ENCODE measurements at regions not wholly inside any gene's neighbourhood (a gene's known extent, or its start where the extent isn't known, plus 50 kb on each side); places are given as distances from the start of the nearest gene placed in this dataset.

DNA sequence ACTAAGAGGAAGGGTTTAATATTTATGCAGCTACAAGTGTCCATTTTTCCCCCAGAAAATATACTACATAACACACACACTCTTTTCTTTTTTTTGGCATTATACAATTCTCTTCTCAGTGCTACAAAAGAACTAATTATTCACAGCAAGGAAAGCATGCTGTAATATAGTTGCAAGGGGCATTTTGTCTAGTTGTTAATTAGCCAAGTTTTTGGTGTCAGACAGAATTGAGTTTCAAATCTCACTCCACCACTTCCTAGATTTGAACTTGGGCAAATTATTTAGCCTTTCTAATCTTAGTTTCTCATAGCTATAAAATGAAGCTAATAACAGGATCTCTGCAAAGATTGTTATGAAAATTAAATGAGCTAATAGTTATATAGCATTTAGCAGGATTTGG lies 60.0 kb upstream of the VTCN1 start:
- Histone ChIP-seq H3K9me3 (ENCODE audit: insufficient read depth, low read depth, low read length) (no peaks in the 10 kb centered on the region), H3K4me3 (ENCODE audit: low read length, poor library complexity, severe bottlenecking) (no peak overlapping the region), H3K36me3 (ENCODE audit: insufficient read depth, low read length) (no peaks in the 10 kb centered on the region), H3K9me2 (replicated peaks; ENCODE audit: low read depth, low read length) (no peaks in the 10 kb centered on the region), H3K9ac (ENCODE audit: low read depth, low read length, poor library complexity, severe bottlenecking) (no peak overlapping the region), H3F3A (ENCODE audit: low read depth) (no peaks in the 10 kb centered on the region), H3K27me3 (ENCODE audit: insufficient read depth, low read length, poor library complexity, severe bottlenecking) (no peaks in the 10 kb centered on the region), H3K4me1 (ENCODE audit: insufficient read depth, low read length, poor library complexity, severe bottlenecking) (no peaks in the 10 kb centered on the region), H2AFZ (ENCODE audit: low read length) (no peak overlapping the region), H3K79me2 (ENCODE audit: insufficient read depth, low read length) (no peaks in the 10 kb centered on the region), H3K4me2 (ENCODE audit: low read depth, low read length, poor library complexity, severe bottlenecking) (no peak overlapping the region), H4K20me1 (ENCODE audit: insufficient read depth, low read length, poor library complexity, severe bottlenecking) (no peaks in the 10 kb centered on the region)
- TF ChIP-seq, protein P1, sequence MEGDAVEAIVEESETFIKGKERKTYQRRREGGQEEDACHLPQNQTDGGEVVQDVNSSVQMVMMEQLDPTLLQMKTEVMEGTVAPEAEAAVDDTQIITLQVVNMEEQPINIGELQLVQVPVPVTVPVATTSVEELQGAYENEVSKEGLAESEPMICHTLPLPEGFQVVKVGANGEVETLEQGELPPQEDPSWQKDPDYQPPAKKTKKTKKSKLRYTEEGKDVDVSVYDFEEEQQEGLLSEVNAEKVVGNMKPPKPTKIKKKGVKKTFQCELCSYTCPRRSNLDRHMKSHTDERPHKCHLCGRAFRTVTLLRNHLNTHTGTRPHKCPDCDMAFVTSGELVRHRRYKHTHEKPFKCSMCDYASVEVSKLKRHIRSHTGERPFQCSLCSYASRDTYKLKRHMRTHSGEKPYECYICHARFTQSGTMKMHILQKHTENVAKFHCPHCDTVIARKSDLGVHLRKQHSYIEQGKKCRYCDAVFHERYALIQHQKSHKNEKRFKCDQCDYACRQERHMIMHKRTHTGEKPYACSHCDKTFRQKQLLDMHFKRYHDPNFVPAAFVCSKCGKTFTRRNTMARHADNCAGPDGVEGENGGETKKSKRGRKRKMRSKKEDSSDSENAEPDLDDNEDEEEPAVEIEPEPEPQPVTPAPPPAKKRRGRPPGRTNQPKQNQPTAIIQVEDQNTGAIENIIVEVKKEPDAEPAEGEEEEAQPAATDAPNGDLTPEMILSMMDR (conservative IDR thresholded peaks at IDR 0.05; ENCODE audit: low read length), result no peak
- TF ChIP-seq EZH2phosphoT487 (IDR thresholded peaks at IDR 0.05; ENCODE audit: borderline replicate concordance), result no peak

DNA sequence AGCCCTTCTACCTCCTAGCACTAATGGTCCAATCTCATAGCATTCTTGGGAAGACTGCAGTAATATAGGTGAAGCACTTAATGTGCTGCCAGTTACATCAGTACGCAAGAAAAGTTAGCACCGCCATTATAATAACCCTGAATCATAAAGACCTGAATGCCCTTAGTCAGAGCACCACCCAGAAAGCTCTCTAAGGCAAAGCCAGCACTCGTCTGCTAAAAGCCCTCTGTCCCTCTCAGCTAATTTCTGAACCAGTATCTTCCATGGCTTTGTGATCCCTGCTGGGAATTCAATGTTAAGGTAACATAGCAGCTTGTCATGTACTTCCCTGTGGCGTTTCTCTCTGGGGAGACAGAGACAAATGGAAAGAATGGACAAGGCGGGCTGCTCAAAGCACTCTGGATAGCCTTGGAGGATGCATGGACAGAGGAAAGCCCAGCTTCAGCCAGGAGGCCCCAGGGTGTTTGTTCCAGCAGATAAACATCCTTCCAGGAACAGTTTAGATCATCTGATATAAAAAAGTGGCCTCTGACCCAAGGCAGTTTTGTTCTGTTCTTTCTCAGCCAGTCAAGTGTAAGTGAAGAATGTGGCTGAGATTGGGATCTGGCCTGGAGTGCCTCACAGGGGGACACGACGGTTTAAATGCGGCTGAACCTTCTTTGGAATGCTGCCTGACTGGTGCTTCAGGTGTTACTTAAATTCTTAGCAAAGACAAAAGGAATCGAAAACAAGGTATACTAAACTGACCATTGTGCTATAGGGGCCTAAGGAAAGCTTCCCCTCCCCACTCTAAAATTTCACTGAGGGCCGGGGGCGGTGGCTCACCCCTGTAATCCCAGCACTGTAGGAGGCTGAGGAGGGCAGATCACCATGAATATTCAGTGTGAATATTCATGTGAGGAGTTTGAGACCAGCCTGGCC lies 58.1 kb upstream of the VTCN1 start:
- H3K4me3 ChIP-seq (ENCODE audit: low read length, poor library complexity, severe bottlenecking), result no peak overlapping the region
- H4K20me1 ChIP-seq (ENCODE audit: insufficient read depth, low read length, poor library complexity, severe bottlenecking), result no peaks in the 10 kb centered on the region
- H3K27me3 ChIP-seq (ENCODE audit: insufficient read depth, low read length, poor library complexity, severe bottlenecking), result no peaks in the 10 kb centered on the region
- no peaks in the 10 kb centered on the region for H3K79me2 ChIP-seq (ENCODE audit: insufficient read depth, low read length)
- no peak overlapping the region for H3K9ac ChIP-seq (ENCODE audit: low read depth, low read length, poor library complexity, severe bottlenecking)
- no peaks in the 10 kb centered on the region for H3K36me3 ChIP-seq (ENCODE audit: insufficient read depth, low read length)
- H3K4me1 ChIP-seq (ENCODE audit: insufficient read depth, low read length, poor library complexity, severe bottlenecking), result no peaks in the 10 kb centered on the region
- no peaks in the 10 kb centered on the region for H3K9me3 ChIP-seq (ENCODE audit: insufficient read depth, low read depth, low read length)
- H3K9me2 ChIP-seq (replicated peaks; ENCODE audit: low read depth, low read length), result no peaks in the 10 kb centered on the region
- TF ChIP-seq, protein P1 (conservative IDR thresholded peaks at IDR 0.05; ENCODE audit: low read length), result no peak
- no peak for TF ChIP-seq EZH2phosphoT487 (IDR thresholded peaks at IDR 0.05; ENCODE audit: borderline replicate concordance)
- H3F3A ChIP-seq (ENCODE audit: low read depth), result no peaks in the 10 kb centered on the region
- no peak overlapping the region for H2AFZ ChIP-seq (ENCODE audit: low read length)
- H3K4me2 ChIP-seq (ENCODE audit: low read depth, low read length, poor library complexity, severe bottlenecking), result no peak overlapping the region

DNA sequence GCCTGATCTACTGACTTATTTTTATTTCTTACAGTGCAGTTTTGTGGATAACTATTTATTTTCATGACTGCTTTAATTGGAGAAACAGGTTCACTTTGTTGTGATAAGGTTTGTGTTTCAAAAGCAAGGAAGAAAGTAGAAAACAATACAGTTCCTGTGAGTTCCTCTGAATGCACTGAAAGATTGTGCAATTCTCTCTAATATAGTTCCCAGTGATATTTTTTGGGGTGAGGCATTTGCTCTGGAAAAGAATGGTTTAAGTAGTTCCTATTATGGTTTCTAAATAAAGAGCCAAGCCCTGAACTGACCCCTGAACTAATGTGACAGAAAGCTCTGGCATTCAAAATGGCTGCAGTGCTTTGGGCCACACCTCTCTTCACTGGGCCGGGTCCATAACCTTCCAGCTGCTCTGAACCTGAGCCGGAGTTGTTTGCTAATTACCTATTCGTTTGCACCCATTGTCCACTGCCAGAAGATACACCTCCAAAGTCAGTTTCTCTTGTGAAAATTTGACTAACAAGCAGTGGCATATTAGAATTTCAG lies 56.6 kb upstream of the VTCN1 start:
- Histone ChIP-seq H3K4me3 (ENCODE audit: low read length, poor library complexity, severe bottlenecking) (no peak overlapping the region), H3K9ac (ENCODE audit: low read depth, low read length, poor library complexity, severe bottlenecking) (no peak overlapping the region), H2AFZ (ENCODE audit: low read length) (no peak overlapping the region), H4K20me1 (ENCODE audit: insufficient read depth, low read length, poor library complexity, severe bottlenecking) (no peaks in the 10 kb centered on the region), H3K9me3 (ENCODE audit: insufficient read depth, low read depth, low read length) (no peaks in the 10 kb centered on the region), H3K36me3 (ENCODE audit: insufficient read depth, low read length) (no peaks in the 10 kb centered on the region), H3K4me2 (ENCODE audit: low read depth, low read length, poor library complexity, severe bottlenecking) (no peak overlapping the region), H3K79me2 (ENCODE audit: insufficient read depth, low read length) (no peaks in the 10 kb centered on the region), H3F3A (ENCODE audit: low read depth) (no peaks in the 10 kb centered on the region), H3K9me2 (replicated peaks; ENCODE audit: low read depth, low read length) (no peaks in the 10 kb centered on the region), H3K27me3 (ENCODE audit: insufficient read depth, low read length, poor library complexity, severe bottlenecking) (no peaks in the 10 kb centered on the region), H3K4me1 (ENCODE audit: insufficient read depth, low read length, poor library complexity, severe bottlenecking) (no peaks in the 10 kb centered on the region)
- TF ChIP-seq, protein P1 (conservative IDR thresholded peaks at IDR 0.05; ENCODE audit: low read length), result no peak
- no peak for TF ChIP-seq EZH2phosphoT487 (IDR thresholded peaks at IDR 0.05; ENCODE audit: borderline replicate concordance)
